Rectal smooth muscle tissue (tissue), 1 donor: ENCODE measurements at regions not wholly inside any gene's neighbourhood (a gene's known extent, or its start where the extent isn't known, plus 50 kb on each side); places are given as distances from the start of the nearest gene placed in this dataset.
"Not testable (repeated sequence)": the region's sequence is repeated elsewhere in the genome, so short reads cannot be mapped to it uniquely, and the experiment has no call there.

Source experiments
- H3K27ac ChIP-seq: one replicate; pipeline ENCODE4 v1.7.0; 2013; ENCODE audit warnings: low read depth, low read length, inconsistent platforms
- H3K27me3 ChIP-seq: one replicate; pipeline ENCODE4 v1.7.0; 2013; ENCODE audit warnings: low read length; ENCODE audit not compliant: control insufficient read depth, insufficient read depth
- H3K36me3 ChIP-seq: one replicate; pipeline ENCODE4 v1.7.0; 2013; ENCODE audit warnings: low read length; ENCODE audit not compliant: control insufficient read depth, insufficient read depth
- H3K4me1 ChIP-seq: one replicate; pipeline ENCODE4 v1.7.0; 2013; ENCODE audit warnings: low read length; ENCODE audit not compliant: control insufficient read depth, insufficient read depth
- H3K4me3 ChIP-seq: one replicate; pipeline ENCODE4 v1.7.0; 2013; ENCODE audit warnings: low read length
- H3K9ac ChIP-seq: one replicate; pipeline ENCODE4 v1.7.0; 2013; ENCODE audit warnings: low read length

DNA sequence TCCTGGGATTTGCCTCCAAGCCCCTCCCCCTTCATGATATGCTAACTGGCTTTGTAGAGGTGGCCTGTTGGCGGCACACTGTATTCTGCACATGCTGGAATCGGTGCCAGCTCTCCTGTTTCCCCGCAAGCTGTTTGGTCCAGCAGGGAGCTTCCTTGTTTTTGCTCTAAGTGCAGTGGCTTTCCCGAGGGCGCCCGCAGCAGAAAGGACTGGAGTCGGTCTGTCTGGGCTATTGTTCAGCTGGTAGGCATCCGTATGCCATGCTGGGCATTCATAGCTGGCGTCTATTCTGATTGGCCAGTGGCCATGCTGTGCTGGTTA is 88.9 kb upstream of the MED13L start:
- H3K4me1 ChIP-seq = peaks cover 3% of the 10 kb centered on the region
- no peaks in the 10 kb centered on the region for H3K36me3 ChIP-seq
- no peak overlapping the region for H3K27ac ChIP-seq
- no peak overlapping the region for H3K4me3 ChIP-seq
- no peak overlapping the region for H3K9ac ChIP-seq
- no peaks in the 10 kb centered on the region for H3K27me3 ChIP-seq

DNA sequence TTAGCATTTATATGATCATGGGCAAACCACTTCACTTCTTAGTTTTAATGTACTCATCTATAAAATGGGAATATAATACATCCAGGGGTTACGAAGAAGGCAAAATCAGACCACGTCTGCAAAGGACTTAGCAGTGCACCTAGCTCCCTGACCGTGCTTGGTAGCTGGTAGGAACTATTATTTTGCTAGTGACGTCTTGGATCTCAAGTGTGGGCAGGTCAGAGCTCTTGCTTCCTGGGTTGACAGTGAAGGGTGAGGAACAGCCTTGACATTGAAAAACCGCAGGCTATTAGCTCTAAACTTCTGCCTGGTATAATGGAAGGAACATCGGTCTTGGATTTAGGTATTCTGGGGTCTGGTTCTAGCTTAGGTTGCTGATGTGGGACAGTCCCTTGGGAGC is 89.3 kb upstream of the MED13L start:
- no peak overlapping the region for H3K9ac ChIP-seq
- H3K27me3 ChIP-seq = no peaks in the 10 kb centered on the region
- H3K4me1 ChIP-seq = peaks cover 3% of the 10 kb centered on the region
- no peak overlapping the region for H3K27ac ChIP-seq
- no peaks in the 10 kb centered on the region for H3K36me3 ChIP-seq
- no peak overlapping the region for H3K4me3 ChIP-seq

DNA sequence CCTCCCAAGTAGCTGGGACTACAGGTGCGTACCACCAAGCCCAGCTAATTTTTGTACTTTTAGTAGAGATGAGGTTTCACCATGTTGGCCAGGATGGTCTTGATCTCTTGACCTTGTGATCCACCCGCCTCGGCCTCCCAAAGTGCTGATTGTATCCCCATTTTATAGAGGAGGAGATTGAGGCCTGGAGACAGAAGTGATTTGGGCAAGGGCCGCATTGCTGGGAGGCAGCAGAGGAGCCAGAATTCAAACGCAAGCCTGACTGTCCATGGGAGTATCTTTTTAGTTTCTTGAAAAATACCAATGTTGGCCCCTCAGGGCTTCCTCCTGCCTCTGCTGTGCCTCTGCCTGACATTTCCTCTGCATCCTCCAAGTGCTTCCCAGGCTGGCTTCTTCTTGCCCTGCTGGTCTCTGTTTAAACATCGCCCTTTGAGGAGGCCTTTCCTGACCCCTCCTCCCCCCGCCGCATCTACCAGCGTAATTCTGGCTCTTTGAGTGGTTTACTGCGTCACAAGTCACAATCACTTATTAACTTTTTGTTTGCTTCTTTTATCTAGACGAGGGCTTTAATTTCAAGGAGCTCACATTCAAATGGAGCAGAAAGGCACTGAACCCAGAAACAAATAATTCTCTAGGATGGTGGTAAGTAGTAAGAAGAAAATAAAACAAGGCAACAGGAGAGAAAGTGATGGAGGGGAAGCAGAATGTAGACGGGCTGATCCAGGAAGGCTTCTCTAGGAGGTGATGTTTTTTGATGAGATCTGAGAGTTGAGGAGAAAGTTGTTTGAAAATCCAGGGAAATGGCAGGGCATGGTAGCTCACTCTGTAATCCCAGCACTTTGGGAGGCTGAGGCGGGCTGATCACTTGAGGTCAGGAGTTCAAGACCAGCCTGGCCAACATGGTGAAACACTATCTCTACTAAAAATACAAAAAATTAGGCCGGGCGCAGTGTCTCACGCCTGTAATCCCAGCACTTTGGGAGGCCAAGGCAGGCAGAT is 91.0 kb upstream of the MED13L start:
- H3K36me3 ChIP-seq = no peaks in the 10 kb centered on the region
- no peaks in the 10 kb centered on the region for H3K27me3 ChIP-seq
- H3K9ac ChIP-seq = no peak overlapping the region
- H3K27ac ChIP-seq = no peak overlapping the region
- H3K4me3 ChIP-seq = no peak overlapping the region
- peaks cover 3% of the 10 kb centered on the region for H3K4me1 ChIP-seq

DNA sequence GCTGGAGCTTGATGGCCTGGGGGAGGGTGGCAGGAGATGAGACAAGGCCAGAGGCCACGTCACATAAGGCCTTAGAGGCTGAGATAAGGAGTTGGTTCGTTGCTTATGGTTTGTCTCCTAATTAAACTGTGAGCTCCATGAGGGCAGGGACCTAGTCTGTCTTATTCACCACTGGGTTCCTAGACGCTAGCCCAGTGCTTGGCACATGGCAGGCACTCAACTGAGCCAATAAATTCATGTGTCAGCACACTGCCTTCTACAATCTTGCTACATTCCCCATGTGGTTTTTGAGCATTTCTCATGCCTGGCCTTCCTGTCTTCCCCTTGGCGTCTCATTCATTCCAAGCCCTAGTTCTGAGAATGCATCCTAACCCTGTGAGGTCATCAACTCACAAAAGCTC is 92.5 kb upstream of the MED13L start:
- no peaks in the 10 kb centered on the region for H3K36me3 ChIP-seq
- H3K27ac ChIP-seq = no peak overlapping the region
- no peaks in the 10 kb centered on the region for H3K27me3 ChIP-seq
- no peak overlapping the region for H3K4me3 ChIP-seq
- peaks cover 3% of the 10 kb centered on the region for H3K4me1 ChIP-seq
- H3K9ac ChIP-seq = no peak overlapping the region

DNA sequence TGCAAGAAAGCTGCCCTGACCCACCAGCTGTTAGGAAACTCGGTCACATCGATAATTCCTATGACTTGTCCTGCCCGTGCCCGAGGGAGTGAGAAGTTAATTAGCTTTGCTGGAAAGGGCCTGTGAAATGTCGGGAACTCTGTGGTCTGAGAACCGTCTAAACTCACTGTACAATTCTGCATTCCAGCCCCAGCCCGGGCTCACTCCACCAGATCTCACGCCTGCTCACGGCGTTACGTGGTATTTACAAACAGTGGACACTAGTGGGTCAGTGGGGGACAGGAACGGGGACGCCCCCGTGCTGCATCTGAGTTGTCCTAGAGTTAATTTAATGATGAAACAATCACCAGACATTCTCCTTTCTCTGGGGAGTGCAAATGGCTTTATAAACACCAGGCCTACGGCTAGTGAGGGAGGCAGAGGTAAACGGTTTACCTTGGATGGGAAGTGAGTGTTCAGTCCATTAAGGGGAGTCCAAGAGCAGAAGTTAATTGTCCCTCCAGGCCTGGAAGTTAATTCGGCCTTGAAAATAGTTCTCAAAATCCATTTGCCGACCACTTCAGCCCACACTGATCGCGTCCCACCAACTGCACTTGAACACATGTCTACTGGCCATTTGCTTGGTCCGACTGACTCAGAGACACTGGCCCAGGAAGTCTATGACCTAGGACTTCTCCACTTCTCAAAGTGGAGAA is 93.5 kb upstream of the MED13L start:
- H3K27ac ChIP-seq = no peak overlapping the region

DNA sequence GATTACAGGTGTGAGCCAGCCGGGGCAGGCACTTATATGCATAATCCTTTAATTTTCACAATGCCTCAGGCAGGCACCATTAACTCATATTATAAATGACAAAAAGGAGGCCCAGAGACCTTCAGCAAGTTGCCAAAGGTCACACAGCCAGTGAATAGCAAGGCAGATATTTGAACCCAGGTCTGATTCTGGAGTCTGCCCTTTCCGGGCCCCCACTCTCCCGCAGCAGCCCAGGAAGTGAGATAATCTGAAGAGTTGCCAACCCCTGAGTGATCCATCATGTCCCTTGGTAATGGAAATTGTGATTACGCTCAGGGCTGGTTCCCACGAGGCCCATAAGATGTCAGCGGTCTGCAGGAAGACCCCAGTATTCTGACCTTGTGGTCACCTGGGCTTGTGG is 95.3 kb upstream of the MED13L start:
- Histone ChIP-seq H3K27me3 (no peaks in the 10 kb centered on the region), H3K4me3 (no peak overlapping the region), H3K9ac (no peak overlapping the region), H3K27ac (no peak overlapping the region), H3K36me3 (no peaks in the 10 kb centered on the region), H3K4me1 (no peaks in the 10 kb centered on the region)

More for the DNA sequence above, 93.5 kb upstream of the MED13L start:
- no peak overlapping the region for H3K4me3 ChIP-seq
- no peaks in the 10 kb centered on the region for H3K27me3 ChIP-seq
- peaks cover 3% of the 10 kb centered on the region for H3K4me1 ChIP-seq
- H3K9ac ChIP-seq = no peak overlapping the region
- no peaks in the 10 kb centered on the region for H3K36me3 ChIP-seq

DNA sequence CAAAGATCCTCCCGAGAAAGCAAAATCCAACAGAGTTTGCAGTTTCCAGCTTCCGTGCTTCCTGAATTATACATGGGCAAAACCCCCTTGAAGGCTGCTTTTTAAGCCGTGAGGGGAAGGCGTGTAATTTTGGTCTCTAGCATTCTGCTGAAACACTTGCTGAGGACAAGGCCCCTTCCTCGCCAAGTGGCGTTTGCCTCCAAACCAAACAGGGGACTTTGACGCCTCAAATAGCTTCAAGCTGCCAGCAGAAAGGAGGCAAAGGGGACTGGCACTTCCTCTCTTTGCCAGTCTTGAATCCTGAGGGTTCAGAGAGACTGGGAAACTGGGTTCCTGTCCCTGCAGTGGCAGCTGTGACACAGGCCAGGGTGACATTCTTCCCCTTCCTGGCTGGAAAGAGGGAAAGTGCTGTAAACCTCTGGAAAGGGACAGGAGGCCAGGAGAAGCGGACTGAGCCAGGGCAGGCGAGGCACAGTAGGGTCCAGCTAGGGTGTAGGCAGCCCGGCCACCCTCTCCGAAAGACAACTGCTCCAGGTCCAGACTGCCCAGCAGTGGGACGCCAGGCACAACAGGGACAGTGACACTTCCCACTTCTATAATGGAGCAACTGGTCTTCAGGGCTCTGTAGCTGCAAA is 96.2 kb upstream of the MED13L start:
- no peak overlapping the region for H3K4me3 ChIP-seq
- H3K4me1 ChIP-seq = no peaks in the 10 kb centered on the region
- H3K27ac ChIP-seq = no peak overlapping the region
- no peak overlapping the region for H3K9ac ChIP-seq
- no peaks in the 10 kb centered on the region for H3K27me3 ChIP-seq
- no peaks in the 10 kb centered on the region for H3K36me3 ChIP-seq

DNA sequence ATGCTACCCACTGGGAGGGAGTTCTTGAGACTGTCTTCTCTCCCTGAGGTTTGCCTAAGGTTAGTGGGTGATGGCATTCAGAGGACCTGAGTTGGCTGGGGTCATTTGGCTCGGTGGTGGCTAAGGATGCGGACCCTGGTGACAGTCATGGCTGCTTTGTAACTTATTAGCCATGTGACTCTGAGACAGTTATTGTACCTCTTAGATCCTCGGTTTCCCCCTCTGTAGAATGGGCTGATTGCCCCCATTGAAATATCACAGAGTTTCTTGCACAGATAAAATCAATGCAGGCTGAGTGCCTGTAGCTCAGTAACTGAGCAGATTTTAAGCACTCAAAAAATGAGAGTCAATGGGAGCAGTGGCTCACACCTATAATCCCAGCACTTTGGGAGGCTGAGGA is 96.7 kb upstream of the MED13L start:
- Histone ChIP-seq H3K9ac (no peak overlapping the region), H3K27ac (no peak overlapping the region), H3K36me3 (no peaks in the 10 kb centered on the region), H3K27me3 (no peaks in the 10 kb centered on the region), H3K4me3 (no peak overlapping the region), H3K4me1 (no peaks in the 10 kb centered on the region)

DNA sequence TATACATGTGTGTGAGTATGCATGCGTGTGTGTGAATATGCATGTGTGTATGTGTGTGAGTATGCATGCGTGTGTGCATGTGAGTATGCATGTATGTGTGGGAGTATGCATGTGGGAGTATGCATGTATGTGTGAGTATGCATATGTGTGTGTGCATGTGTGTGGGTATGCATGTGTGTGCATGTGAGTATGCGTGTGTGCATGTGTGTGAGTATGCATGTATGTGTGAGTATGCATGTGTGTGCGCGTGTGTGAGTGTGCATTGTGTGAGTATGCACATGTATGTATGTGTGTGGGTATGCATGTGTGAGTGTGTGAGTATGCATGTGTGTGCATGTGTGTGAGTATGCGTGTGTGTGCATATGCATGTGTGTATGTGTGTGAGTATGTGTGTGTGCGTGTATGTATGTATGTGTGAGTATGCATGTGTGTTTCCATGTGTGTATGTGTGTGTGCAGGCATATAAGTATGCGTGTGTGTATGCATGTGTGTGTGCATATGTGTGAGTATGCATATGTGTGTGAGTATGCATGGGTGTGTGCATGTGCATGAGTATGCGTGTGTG is 97.9 kb upstream of the MED13L start:
- Histone ChIP-seq H3K4me1 (no peaks in the 10 kb centered on the region), H3K4me3 (no peak overlapping the region), H3K27ac (no peak overlapping the region), H3K27me3 (no peaks in the 10 kb centered on the region), H3K36me3 (no peaks in the 10 kb centered on the region), H3K9ac (no peak overlapping the region)

DNA sequence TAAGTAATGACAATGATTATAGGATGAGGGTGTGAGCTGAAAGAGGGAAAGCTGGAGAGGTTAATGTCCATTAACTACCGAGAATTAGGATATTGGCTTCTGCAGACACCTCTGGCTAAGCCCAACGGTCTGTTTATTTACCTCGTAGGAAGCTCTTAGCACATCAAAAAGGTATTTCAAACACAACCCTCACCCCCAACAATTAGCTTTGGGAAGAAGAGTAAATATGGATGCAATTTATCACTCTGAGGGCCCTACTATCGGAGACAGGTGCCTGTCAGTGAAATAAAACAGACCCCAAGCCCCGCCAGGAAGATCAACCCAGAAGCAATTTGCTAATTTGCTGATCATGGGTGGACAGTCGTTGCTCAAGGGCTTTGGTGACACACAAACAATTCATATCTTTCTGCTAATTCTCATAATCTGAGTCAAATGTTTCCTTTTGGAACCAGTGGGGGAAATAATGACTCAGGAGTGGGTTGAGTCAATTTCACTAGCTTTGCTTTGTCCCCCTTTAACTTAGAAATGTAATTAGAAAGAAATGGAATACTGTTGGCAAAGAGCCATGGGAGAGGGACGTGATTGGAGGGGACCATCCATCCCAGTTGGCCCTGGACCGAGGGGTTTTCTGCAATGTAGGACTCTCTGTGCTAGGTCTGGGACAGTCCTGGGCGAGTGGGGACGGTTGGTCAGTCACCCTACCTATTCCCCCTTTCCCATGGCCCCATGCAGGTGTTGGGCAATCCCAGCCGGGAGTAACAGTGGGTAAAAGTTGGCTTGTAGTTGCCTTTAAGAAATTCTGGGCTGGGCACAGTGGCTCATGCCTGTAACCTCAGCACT is 99.1 kb upstream of the MED13L start:
- no peaks in the 10 kb centered on the region for H3K4me1 ChIP-seq
- H3K27ac ChIP-seq = no peak overlapping the region
- no peaks in the 10 kb centered on the region for H3K36me3 ChIP-seq
- H3K9ac ChIP-seq = no peak overlapping the region
- no peak overlapping the region for H3K4me3 ChIP-seq
- H3K27me3 ChIP-seq = no peaks in the 10 kb centered on the region

DNA sequence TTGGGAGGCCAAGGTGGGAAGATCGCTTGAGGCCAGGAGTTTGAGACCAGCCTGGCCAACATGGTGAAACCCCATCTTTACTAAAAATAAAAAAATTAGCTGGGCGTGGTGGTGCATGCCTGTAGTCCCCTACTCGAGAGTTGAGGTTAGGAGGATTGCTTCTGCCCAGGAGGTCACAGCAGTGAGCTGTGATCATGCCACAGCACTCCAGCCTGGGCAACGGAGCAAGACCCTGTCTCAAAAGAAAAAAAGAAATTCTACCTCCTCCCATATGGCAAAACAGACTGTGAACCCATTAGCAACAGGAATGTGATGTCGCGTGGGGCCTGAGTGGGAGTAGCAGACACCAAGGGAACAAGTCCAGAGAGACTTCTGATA is 99.7 kb upstream of the MED13L start:
- H3K4me1 ChIP-seq, H3K9ac ChIP-seq, H3K27me3 ChIP-seq, H3K27ac ChIP-seq, H3K36me3 ChIP-seq, H3K4me3 ChIP-seq: not testable (repeated sequence)

DNA sequence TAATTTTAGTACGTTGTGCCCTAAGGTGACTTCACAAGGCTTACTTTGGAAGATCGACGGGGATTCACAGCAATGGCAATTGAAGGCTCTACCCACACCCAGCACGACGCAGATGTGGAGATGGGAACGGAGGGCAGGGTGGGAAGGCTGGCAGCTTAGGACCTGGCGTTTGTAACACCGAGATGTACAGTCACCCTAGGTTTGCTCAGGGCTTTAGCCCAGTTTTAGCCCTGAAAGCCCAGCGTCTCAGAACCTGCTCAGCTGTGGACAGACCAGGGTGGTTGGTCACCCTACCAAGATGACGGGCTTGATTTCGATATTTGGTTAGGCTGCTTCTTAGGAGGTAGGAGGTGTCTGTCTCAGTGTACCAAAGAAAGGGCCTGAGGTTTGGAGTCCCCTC is 100.5 kb upstream of the MED13L start:
- Histone ChIP-seq H3K36me3 (no peaks in the 10 kb centered on the region), H3K4me3 (no peak overlapping the region), H3K27ac (no peak overlapping the region), H3K4me1 (peaks cover 8% of the 10 kb centered on the region), H3K9ac (no peak overlapping the region), H3K27me3 (no peaks in the 10 kb centered on the region)
